ENCODE measurements at regions not wholly inside any gene's neighbourhood (a gene's known extent, or its start where the extent isn't known, plus 50 kb on each side); places are given as distances from the start of the nearest gene placed in this dataset.

DNA sequence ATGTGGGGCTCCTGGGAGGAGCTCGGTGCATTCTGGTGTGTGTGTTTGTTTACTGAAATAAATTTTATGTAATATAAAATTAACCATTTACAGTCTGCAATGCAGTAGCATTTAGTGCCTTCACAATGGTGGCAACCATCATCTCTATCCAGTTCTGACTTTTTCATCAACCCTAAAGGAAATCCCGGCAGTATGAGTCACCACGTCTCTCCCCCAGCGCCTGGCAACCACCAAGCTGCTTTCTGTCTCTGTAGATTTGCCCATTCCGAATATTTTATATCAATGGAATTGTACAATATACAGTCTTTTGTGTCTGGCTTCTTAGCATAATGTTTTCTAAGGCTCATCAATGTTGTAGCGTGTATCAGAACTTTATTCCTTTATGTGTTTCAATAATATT is 300.5 kb downstream of the MIAT start:
- Histone ChIP-seq H4K20me1 (ENCODE audit: insufficient read depth, low read length) (0 out of 2 replicates have a peak, but pooled peaks cover 7% of the 10 kb centered on the region), H3K4me1 (ENCODE audit: low read length) (no peaks in the 10 kb centered on the region), H3K27ac (ENCODE audit: low read length) (no peak overlapping the region), H3K9ac (ENCODE audit: low read length) (no peak overlapping the region), H3K36me3 (replicated peaks; ENCODE audit: low read depth, low read length) (no peaks in the 10 kb centered on the region), H3K9me3 (ENCODE audit: insufficient read depth, low read length) (no peaks in the 10 kb centered on the region), H2AFZ (ENCODE audit: low read depth, low read length) (no peak overlapping the region), H3K27me3 (ENCODE audit: low read depth, low read length) (peaks cover 67% of the 10 kb centered on the region), H3K4me2 (ENCODE audit: low read length) (no peak overlapping the region), H3K4me3 (ENCODE audit: low read length) (no peak overlapping the region), H3K79me2 (ENCODE audit: low read length) (no peaks in the 10 kb centered on the region)
- TF ChIP-seq CTCF (IDR thresholded peaks at IDR 0.05; ENCODE audit: low read depth, low read length) (no peak), EZH2phosphoT487 (IDR thresholded peaks at IDR 0.05; ENCODE audit: low read depth) (no peak)

DNA sequence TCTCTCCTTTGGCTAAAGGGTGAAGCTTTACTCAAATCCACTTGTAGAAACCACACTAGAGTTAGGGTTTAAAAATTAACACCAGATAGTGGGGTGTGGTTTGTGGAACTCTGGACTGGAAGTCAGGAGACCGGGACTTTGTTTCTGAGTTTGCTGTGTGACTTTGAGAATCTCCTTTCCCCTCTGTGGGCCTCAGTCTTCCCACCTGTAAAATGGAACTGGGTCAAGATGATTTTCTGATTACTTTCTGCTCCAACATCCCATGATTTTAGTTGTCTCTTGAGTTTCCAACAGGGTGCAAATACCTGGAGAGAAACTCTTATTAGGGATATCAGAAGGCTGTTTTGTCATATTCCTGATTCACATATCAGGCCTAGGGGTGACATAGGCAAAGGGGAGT is 301.0 kb downstream of the MIAT start:
- Histone ChIP-seq H3K4me2 (ENCODE audit: low read length) (no peak overlapping the region), H3K36me3 (replicated peaks; ENCODE audit: low read depth, low read length) (no peaks in the 10 kb centered on the region), H3K9me3 (ENCODE audit: insufficient read depth, low read length) (no peaks in the 10 kb centered on the region), H3K4me3 (ENCODE audit: low read length) (no peak overlapping the region), H3K27ac (ENCODE audit: low read length) (no peak overlapping the region), H3K4me1 (ENCODE audit: low read length) (no peaks in the 10 kb centered on the region), H3K79me2 (ENCODE audit: low read length) (no peaks in the 10 kb centered on the region), H2AFZ (ENCODE audit: low read depth, low read length) (no peak overlapping the region), H4K20me1 (ENCODE audit: insufficient read depth, low read length) (0 out of 2 replicates have a peak, but pooled peaks cover 5% of the 10 kb centered on the region), H3K9ac (ENCODE audit: low read length) (no peak overlapping the region), H3K27me3 (ENCODE audit: low read depth, low read length) (peaks cover 71% of the 10 kb centered on the region)
- no peak for TF ChIP-seq EZH2phosphoT487 (IDR thresholded peaks at IDR 0.05; ENCODE audit: low read depth)

DNA sequence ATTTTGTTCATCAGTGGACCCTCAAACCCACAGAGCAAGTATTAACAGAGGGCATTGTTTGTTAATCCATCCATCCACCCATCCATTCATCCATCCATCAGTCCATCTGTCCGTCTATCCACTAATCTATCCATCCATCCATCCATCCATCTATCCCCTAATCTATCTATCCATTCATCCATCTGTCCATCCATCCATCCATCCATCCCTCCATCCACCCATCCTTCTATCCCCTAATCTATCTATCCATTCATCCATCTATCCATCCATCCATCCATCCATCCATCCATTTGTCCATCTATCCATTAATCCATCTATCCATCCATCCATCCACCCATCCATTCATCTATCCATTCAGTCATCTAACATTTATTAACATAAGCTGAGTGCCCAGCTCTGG is 307.3 kb downstream of the MIAT start:
- Histone ChIP-seq H3K9ac (ENCODE audit: low read length) (no peak overlapping the region), H3K4me3 (ENCODE audit: low read length) (no peak overlapping the region), H3K4me1 (ENCODE audit: low read length) (no peaks in the 10 kb centered on the region), H3K9me3 (ENCODE audit: insufficient read depth, low read length) (no peaks in the 10 kb centered on the region), H3K4me2 (ENCODE audit: low read length) (no peak overlapping the region), H4K20me1 (ENCODE audit: insufficient read depth, low read length) (no peaks in the 10 kb centered on the region), H2AFZ (ENCODE audit: low read depth, low read length) (no peak overlapping the region), H3K79me2 (ENCODE audit: low read length) (no peaks in the 10 kb centered on the region), H3K27ac (ENCODE audit: low read length) (no peak overlapping the region), H3K27me3 (ENCODE audit: low read depth, low read length) (peaks cover 28% of the 10 kb centered on the region), H3K36me3 (replicated peaks; ENCODE audit: low read depth, low read length) (no peaks in the 10 kb centered on the region)
- TF ChIP-seq EZH2phosphoT487 (IDR thresholded peaks at IDR 0.05; ENCODE audit: low read depth) = no peak
- no peak for TF ChIP-seq CTCF (IDR thresholded peaks at IDR 0.05; ENCODE audit: low read depth, low read length)

GRCh38 chr22:26967282-26967681 is 309.9 kb downstream of the MIAT start:
- no peaks in the 10 kb centered on the region for H3K36me3 ChIP-seq (replicated peaks; ENCODE audit: low read depth, low read length)
- no peak for TF ChIP-seq EZH2phosphoT487 (IDR thresholded peaks at IDR 0.05; ENCODE audit: low read depth)
- no peak for TF ChIP-seq CTCF (IDR thresholded peaks at IDR 0.05; ENCODE audit: low read depth, low read length)
- no peak overlapping the region for H3K9ac ChIP-seq (ENCODE audit: low read length)
- no peak overlapping the region for H3K4me3 ChIP-seq (ENCODE audit: low read length)
- H3K79me2 ChIP-seq (ENCODE audit: low read length) = no peaks in the 10 kb centered on the region
- H3K4me1 ChIP-seq (ENCODE audit: low read length) = no peaks in the 10 kb centered on the region
- no peaks in the 10 kb centered on the region for H4K20me1 ChIP-seq (ENCODE audit: insufficient read depth, low read length)
- no peak overlapping the region for H3K4me2 ChIP-seq (ENCODE audit: low read length)
- no peak overlapping the region for H2AFZ ChIP-seq (ENCODE audit: low read depth, low read length)
- H3K27ac ChIP-seq (ENCODE audit: low read length) = no peak overlapping the region
- no peaks in the 10 kb centered on the region for H3K9me3 ChIP-seq (ENCODE audit: insufficient read depth, low read length)
- H3K27me3 ChIP-seq (ENCODE audit: low read depth, low read length) = peaks cover 25% of the 10 kb centered on the region
